HUDEP-2 (cell line): ENCODE measurements at regions not wholly inside any gene's neighbourhood (a gene's known extent, or its start where the extent isn't known, plus 50 kb on each side); places are given as distances from the start of the nearest gene placed in this dataset.

Experiments
- DNase-seq, 76 experiments: peaks; one replicate each; lab custom pipeline; 2025; ENCODE audit not compliant: unreplicated experiment in 76 of 76; lab: John Stamatoyannopoulos, UW

DNA sequence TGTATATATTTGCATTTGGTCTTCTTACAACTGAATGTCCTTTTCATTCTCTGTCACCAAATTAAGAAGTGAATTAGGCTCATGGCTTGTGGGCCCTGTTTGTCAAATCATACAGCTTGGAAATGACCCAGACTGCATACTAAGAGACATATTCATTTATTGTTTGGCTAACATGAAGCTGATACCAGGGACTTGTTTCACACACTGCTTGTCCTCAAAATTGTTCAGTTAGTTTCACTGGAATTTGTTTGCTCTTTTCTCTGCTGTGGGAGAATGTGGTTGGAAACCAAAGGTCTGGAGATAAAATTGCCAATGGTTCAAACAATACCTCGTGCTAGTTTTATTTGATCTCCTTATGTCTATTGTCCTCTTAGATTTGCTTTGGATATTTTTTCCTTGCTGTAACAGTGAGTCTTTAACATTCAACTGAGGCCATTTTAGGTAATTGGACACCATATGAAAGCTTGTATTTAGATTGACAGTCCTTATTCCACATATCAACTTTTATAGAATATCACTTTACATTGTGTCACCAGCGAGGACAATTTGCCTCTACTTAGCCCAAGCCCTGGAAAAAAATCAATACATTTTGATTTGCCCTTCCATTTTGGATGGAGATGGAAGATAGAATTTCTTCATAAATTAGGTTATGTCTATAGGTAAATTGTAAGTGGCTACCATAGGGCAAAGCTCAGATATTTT lies 144.3 kb upstream of the MTAP start:
- DNase-seq = no peak

DNA sequence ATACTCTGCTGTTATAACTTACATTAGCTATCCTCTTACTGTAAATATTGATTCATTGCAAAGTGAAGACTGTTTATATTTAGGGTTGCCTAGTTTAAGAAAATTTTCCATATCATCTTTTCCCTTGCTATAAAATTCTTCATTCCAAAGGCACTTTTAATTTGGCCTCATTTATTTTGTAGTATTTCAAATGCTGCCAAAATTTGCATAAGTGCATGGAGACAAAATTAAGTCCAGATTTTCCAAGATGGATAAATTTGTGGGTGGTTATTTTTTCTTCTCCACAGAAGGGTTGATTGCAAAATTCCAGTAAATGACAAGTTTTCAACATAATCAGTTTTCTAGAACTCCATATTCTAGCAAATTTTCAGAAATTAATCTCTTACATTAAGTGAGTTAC lies 141.5 kb upstream of the MTAP start:
- DNase-seq = no peak

DNA sequence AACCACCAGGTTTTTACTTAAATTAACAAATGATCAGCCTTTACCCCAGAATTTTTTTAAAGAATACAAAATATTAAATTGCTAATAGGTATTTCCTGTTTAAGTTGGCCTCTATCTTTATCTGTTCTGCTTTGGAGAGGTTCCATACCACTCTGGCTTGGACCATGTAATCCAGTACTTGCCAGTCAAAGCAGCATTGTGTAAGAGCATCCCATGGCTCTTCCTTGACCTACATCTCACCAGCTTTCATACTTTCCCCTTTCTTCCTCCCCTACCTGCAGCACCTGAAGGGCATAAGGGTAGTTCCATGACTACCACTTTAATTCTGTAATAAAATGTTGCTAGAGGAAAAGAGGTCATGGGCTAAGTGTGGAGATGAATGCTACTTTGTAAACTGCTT lies 140.8 kb upstream of the MTAP start:
- DNase-seq = no peak

DNA sequence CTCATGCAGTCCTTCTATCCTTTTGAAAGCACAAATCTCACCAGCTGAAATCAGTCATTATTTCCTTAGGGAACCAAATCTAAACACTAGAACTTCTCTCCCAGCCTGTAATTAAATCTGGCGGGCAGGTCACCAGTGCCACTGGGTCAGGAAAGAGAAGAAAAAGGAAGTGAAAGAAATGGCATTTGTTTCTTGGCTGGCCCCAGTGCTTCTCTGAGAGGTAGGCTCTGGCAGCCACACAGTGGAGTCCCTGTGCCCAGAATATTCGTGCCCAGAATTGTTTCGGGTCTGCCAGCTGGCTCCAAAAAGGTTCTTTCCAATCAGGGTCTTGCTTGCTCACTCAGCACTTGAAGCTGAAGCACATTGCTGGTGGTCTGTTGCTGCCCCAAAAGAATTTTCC lies 133.9 kb upstream of the MTAP start:
- no peak for DNase-seq

DNA sequence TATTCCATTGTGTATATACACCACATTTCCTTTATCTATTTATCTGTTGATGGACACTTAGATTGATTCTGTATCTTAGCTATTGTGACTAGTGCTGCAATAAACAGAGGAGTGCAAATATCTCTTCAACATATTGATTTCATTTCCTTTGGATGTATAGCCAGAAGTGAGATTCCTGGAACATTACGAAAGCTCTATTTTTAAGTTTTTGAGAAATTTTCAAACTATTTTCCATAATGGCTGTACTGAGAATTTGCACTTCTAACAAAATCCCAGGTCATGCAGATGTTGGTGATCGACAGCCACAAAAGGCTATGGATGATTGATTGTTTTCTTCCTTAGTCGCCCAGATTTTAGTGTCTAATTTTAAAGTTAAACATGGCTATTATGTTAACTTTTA lies 132.7 kb upstream of the MTAP start:
- no peak for DNase-seq

DNA sequence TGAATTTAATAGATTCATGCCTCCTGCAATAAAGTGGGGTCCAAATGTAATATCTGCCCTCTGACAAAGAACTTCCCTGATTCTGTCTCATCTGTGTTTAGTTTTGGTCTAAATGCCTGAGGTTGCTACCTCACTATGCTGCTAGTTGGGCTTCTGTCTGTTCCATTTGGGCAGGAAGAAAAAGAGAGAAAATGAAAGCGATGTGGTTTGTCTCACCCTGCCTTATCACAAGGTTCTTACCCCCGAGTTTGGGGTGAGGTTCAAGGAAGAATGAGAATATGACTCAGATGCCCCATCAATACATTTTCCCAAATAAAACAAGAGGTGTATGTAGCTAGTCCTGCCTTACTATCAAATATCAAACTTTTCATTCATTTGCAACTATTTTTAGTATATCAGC lies 132.1 kb upstream of the MTAP start:
- no peak for DNase-seq

DNA sequence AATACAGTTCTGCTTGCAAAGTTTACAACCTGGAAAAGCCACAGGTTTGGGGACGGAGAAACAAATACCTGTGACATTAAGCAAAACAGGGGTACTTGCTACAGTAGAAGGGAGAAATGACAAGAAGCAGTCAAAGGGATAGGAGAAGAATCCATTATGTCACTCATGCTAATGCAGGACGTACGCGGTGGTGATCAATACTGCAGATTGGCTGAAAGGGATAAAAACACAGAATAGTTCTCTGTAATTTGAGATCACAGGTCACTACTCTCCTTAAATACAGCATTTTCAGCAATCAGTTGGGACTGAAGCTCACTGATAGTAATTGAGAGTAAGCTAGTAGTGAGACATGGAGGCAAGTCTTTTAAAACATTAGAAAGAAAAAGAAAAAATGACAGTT lies 130.3 kb upstream of the MTAP start:
- DNase-seq = no peak

DNA sequence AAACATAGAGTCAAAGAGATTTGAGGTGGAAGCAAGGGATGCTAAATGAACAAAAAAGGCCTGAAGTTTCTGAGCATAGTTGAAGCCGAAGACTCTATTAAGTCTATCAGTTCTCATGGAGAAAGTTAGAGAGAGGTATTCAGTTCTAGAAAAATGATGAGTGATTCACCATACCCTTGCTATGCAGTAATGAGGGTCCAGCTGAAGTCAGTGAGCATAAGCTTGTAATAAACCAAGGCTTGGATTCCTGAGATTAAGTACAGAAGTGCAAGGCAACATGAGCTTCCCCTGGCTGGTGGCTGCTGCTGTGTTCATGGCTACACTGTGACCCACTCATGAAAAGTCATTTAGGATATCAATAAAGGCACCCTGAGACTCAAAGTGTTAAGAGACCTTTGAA lies 129.7 kb upstream of the MTAP start:
- DNase-seq = no peak

DNA sequence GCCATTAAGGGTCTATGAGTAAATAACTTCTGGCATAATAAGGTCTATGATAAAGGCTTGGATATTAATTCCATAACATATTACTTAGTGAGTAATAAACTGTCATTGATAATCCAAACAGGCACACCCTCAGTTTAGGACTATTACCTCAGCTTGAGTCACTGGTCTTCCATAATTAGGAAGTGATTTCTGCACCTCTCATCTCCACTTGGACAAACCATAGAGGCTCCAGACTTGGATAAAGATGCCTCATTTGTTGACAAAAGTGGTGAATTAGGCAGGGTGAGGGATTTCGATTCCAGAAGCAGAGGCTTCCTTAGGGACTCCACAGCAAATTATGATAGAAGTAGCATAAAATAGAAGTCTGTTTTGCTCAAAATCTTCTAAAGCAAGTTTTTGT lies 127.5 kb upstream of the MTAP start:
- DNase-seq = no peak

DNA sequence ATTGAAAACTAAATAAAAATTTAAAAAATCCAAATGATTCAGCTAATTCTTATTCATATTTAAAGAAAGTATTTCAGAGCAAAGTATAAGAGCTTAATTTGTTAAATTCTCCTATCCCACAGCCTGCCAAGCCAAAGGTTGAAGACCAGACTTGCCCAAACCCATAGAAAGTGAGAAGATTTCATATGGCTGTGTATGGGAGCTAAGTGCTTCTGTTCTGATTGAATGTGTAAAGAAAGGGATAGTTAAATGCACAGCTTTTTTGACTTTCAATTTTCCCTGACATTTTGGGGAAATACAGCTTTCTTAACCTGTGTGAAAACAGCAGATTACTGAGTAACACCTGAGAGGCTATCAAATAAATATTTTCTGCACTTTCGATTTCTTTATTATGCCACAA lies 125.0 kb upstream of the MTAP start:
- DNase-seq = no peak

DNA sequence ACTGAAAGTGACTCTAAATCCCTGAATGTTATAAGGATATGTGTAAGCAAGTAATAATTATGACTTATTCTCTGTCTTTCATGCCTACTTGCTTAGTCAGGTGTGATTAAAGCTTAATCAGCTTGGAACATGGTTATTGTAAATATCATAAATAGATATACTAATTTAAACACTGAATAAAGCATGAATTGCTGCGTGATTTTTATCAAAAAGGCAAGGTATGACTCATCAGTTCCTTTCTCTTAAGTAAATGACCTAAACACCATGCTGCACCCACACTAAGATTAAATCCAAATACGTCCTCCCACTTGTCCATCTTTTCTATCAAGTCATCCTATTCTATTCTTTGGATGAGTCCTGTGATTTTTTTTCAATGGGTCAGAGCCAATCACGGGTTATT lies 124.6 kb upstream of the MTAP start:
- no peak for DNase-seq

DNA sequence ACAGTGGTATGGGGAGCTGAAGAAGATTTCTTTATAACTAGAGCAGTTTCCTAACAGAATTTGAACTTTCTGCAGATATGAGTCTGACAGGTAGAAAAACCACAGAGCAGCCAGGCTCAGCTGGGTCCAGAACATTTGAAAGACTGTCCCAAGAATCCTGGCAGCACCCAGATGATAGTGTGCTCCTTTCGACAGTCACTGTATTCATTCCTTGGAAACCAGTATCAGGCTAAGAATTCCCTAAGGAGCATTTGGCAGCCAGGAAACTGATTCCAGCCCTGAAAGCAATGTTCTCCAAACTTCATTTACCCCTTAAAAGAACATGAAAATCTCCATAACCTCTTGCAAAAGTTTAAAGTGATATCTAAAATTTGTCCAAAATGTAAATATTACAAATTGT lies 123.0 kb upstream of the MTAP start:
- no peak for DNase-seq

DNA sequence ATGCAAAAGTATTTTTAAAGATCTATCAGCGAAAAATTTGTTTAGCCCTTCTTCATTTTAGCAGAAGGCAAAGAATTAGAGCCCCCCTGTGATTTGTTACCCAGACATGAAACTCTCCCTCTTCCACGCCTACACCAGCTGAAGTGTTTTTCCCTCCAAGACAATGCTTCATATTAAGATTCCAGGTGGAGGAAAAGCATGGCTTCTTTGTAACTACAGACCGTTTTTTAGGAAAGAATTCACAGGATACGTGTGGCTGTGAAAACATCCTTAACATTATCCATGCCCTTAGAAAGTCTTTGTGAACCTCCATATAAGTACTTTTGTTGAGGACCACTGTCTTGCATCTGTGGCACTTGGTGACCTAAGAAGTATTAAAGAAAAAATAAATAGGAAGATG lies 121.8 kb upstream of the MTAP start:
- DNase-seq = no peak

DNA sequence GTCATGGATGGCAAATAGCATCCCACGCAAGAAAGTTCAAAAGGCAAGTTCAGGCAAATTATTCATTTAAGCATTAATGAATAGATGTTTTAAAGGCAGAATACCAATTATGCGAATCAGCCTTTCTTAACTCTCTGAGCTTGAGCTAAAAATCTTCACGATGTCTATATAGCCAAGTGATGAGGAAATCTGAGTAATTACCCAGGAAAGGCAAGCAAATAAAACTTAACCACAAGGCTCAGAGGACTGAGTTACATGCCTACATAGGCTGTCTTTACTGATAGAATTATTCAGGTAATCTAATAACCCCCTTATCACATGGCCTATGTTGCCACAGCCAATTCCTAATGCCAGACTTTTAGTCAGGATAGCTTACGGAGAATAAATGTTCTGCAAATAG lies 120.8 kb upstream of the MTAP start:
- no peak for DNase-seq

DNA sequence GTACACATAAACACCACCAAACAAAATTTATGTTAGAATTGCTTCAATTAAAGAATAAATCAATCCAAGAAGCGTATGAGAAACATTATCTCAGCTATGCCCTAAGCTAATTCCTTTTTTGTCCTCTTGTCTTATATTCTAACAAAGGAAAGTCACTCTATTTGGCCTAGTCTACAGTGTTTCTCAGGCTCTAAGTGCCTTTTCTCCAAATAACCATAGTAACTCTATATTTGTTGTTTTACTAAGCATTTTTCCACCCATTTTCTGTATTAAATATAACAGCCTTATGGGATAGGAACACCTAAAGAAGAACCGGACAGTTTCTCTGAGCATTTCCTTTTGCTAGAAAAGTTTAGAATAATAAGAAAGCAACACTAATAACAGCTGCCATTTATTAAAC lies 120.1 kb upstream of the MTAP start:
- no peak for DNase-seq

DNA sequence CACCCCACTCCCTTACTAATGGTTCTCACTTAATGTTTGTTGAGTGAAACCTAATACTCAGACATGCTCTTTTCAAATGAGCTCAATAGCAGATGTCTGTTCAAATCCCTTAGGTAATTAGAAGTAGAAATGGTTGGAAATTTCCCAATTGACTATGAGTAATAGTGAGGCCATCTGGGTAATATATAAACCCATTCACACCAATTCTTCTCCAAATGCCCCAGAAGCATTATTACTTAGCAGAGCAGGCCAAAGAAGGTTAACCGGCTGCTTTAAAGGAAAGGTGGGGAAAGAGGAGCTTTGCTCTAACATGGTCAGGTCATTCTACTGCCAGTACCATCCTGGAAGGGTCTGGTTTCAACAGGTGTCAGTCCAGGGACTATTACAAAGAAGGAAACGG lies 119.5 kb upstream of the MTAP start:
- DNase-seq = no peak

DNA sequence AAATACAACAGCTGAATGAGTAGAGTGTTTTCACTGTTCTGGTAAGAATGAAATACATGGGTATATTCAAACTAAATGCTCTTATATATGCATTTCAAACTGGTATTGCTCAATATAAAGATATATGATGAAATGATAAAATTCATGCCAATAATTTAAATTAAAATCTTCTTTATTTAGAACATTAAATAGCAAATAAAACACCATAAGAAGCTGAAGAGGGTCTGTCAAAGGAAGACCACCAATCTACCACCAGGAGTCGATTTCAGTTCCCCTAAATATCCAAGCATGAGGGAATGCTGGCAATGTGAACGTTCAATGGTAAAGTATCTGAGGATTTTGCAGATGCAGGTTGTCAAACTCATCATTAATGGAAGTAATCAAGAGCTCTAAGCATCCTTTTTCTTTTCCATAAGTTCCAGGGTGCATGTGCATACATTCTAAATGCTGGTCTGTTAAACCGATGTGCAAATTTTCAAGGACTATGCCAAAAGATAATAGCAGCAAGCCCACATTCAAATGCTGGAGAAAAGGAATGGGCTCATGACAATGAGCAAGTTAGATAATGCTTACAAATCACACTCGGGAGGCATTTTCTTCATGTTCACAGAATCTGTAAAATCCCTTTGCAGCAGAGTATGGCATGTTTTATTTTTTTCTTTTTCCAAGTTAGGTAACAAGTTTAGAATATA lies 118.8 kb upstream of the MTAP start:
- no peak for DNase-seq

DNA sequence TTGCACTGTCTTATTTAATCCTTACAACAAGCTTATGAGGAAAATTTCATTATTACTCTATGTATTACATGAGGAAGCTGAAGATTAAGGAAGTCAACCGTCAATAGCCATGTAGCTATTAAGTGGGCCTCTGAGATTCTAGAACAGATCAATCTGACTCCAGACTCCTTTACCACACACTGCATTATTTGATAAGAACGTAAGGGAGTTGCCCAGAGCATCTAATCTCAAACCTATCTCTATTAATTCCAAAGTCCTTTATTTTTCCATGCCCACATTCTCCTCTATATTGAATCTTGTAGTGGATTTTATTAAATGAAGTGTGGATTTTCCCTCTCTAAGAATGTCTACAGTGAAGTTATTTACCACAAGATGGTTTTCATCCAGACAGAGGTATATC lies 118.2 kb upstream of the MTAP start:
- no peak for DNase-seq

DNA sequence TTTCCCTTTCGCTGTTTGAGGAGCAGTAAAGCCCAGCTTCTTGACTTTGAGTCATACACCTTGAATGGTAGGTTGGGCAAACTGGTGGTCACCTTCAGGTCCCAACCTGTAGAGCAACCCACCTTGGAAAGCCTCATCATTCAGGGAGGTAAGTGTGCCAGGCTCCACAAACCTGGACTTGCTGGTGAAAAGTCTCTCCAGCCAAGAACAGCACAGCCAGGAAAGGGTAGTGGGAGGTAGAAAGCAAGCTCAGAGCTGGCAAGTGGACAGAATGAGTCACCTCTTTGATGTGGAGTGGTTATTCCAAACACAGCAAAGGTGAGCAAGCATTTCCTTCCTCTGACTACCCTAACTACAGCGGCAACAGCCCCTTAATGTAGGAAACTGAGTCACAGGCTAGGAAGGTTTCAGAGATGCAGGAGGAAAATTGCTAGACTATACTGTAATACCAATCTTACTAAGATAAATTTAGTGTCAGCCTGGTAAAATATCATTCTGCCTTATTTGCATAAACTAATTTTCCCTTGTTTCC lies 117.5 kb upstream of the MTAP start:
- DNase-seq = no peak

DNA sequence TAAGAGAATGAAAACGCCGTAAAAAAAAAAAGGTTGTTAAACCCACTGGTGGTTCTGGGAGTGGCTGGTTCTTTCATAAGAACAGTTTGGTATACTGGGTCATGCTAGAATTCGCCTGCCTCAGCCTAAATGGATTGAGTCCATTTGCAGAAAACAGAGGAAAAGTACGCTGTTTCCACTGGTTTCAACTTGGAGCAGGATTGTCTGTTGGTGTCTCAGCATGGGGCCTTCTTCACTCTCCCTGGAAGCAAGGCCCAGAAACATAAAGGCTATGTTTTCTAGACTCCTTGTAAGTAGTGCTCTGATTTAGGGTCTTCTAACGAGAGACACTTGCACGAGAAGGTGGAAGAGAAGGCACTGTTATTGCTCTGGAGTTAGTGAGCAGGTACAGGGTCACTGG lies 116.9 kb upstream of the MTAP start:
- no peak for DNase-seq

DNA sequence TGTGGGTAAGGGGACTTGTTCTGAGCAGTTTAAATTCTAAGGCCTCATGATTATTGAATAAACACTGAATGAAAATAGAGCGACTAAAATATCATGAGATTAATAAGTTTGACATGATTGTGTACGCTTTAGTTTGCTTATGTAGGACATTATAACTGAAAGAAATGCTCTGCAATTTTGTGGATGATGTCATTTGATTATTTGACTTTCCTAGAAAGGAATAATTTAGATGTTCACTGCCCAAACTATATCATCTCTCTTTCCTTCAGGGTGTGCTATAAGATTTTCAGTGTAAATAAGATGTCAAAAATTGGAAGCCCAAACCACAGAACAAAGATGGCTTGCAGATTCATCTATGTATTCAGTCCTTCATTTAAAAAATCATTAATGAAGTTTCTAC lies 115.7 kb upstream of the MTAP start:
- no peak for DNase-seq

DNA sequence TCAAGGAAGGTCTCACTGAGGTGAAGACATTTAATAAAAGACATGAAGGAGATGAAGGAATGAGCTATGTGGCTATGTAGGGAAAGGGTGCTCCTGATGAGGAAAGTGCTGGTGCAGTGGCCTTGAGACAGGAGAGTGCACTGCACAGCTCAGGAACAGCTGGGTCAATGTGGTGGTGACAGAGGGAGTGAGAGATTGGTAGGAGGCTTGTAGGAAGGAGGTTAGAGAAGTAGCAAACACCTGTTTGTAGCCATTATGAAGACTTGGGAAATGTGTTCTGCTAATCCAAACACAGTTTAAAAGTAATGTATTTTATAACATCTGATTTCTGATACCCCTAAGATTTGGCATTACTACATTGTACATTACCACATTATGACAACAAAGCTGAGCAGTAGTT lies 115.1 kb upstream of the MTAP start:
- DNase-seq = no peak
